ENCODE measurements at regions not wholly inside any gene's neighbourhood (a gene's known extent, or its start where the extent isn't known, plus 50 kb on each side); places are given as distances from the start of the nearest gene placed in this dataset.
A peak's percentile ranks its signal among the peaks of the same experiment; 100 is the strongest.

GRCh38 chr2:43026426-43027096, 199.8 kb downstream of the ZFP36L2 start:
- intact Hi-C loops (cut with DNase I, micrococcal nuclease) = no loop called here
- Histone ChIP-seq H3K4me3 (no peak overlapping the region), H3K4me1 (ENCODE audit: low read depth) (peaks cover 10% of the 10 kb centered on the region), H3K9me3 (no peaks in the 10 kb centered on the region), H3K36me3 (ENCODE audit: low read depth) (no peaks in the 10 kb centered on the region)
- TF ChIP-seq CTCF (IDR thresholded peaks at IDR 0.05) = no peak
- ATAC-seq (no peak), DNase-seq (peak in 1 of 3 donors; percentile 49)

GRCh38 chr2:43025709-43026295, 200.6 kb downstream of the ZFP36L2 start:
- intact Hi-C loops (cut with DNase I, micrococcal nuclease) = no loop called here
- Histone ChIP-seq H3K4me3 (no peak overlapping the region), H3K9me3 (no peaks in the 10 kb centered on the region), H3K4me1 (ENCODE audit: low read depth) (peaks cover 10% of the 10 kb centered on the region), H3K36me3 (ENCODE audit: low read depth) (no peaks in the 10 kb centered on the region)
- peak; percentile 39 for ATAC-seq
- no peak for TF ChIP-seq CTCF (IDR thresholded peaks at IDR 0.05)
- peak in 1 of 3 donors; percentile 24 for DNase-seq

- peaks cover 10% of the 10 kb centered on the region for H3K4me1 ChIP-seq (ENCODE audit: low read depth)
- DNase-seq (peak in 2 of 3 donors; percentile 83 to 85), ATAC-seq (peak; percentile 57)
- peak; percentile 51 for TF ChIP-seq CTCF (IDR thresholded peaks at IDR 0.05)
- intact Hi-C loops (cut with DNase I, micrococcal nuclease) = loop anchor here in 1 of 2 donors (5.0 kb wide), 1 partner anchor 203 kb away; the partner anchor contains the start of gene ZFP36L2
- H3K4me3 ChIP-seq = no peak overlapping the region
- H3K9me3 ChIP-seq = no peaks in the 10 kb centered on the region
- no peaks in the 10 kb centered on the region for H3K36me3 ChIP-seq (ENCODE audit: low read depth)
Measured at GRCh38 chr2:43024515-43025011, 201.8 kb downstream of the ZFP36L2 start.

- intact Hi-C loops (cut with DNase I, micrococcal nuclease) = loop anchor here in 1 of 2 donors (5.0 kb wide), 1 partner anchor 203 kb away; the partner anchor contains the start of gene ZFP36L2
- no peak for TF ChIP-seq CTCF (IDR thresholded peaks at IDR 0.05)
Measured at GRCh38 chr2:43023791-43024514, 202.5 kb downstream of the ZFP36L2 start.

GRCh38 chr2:43022896-43023295, 203.5 kb downstream of the ZFP36L2 start:
- intact Hi-C loops (cut with DNase I, micrococcal nuclease) = loop anchor here in 1 of 2 donors (5.0 kb wide), 1 partner anchor 204 kb away; the partner anchor contains the start of gene ZFP36L2
- no peaks in the 10 kb centered on the region for H3K9me3 ChIP-seq
- DNase-seq = no peak

More at GRCh38 chr2:43023791-43024514, 202.5 kb downstream of the ZFP36L2 start:
- no peaks in the 10 kb centered on the region for H3K36me3 ChIP-seq (ENCODE audit: low read depth)
- no peak overlapping the region for H3K4me3 ChIP-seq
- peak in 1 of 3 donors; percentile 29 for DNase-seq
- H3K9me3 ChIP-seq = no peaks in the 10 kb centered on the region
- H3K4me1 ChIP-seq (ENCODE audit: low read depth) = peaks cover 10% of the 10 kb centered on the region
- ATAC-seq = no peak

More at GRCh38 chr2:43022896-43023295, 203.5 kb downstream of the ZFP36L2 start:
- H3K4me1 ChIP-seq (ENCODE audit: low read depth) = peaks cover 10% of the 10 kb centered on the region
- ATAC-seq = no peak
- H3K4me3 ChIP-seq = no peak overlapping the region
- no peak for TF ChIP-seq CTCF (IDR thresholded peaks at IDR 0.05)
- H3K36me3 ChIP-seq (ENCODE audit: low read depth) = no peaks in the 10 kb centered on the region
